ENCODE measurements at regions not wholly inside any gene's neighbourhood (a gene's known extent, or its start where the extent isn't known, plus 50 kb on each side); places are given as distances from the start of the nearest gene placed in this dataset.

DNA sequence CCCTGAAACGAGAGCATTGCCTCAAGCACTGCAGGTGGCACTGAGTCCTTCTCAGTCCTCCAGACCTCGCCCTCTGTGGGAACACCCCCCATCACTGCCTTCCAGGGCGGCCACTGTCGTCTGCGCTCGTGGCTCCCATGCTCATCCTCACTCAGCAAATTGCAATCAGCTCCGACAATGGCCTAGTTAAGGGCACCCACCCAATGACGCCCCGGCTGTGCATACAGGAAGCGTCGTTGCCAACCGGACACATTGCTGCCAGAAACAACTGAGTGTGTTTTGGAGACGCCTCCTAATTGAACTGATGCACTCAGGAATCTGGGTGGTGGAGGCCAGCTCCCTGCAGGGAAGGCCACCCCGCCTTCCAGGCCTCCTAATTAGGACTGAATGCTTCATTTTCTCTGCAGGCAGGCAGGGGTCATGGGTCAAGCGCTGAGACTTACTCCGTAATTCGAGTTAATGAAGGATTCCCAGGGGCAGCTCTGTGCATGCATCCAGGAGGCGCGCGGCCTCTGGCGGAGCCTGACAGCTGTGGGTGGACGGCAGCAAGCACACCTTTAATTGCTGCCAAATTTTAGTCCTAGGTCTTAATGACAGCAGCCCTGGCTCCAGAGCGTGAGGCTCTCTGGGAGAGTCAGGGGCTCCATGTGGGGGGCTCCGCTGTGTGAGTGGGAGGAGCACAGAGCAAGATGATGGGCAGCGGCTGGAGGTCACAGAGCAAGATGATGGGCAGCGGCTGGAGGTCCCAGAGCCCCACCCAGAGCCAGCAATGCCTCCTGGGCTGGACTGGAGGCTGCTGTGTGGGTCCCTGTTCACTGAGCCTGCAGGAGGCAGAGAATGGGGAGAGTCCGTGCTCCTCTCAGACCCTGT, 199.0 kb downstream of the BRD1 start:
- Mint-ChIP-seq H3K27me3 (peaks cover 0 to 2% of the 10 kb centered on the region in 2 donors), H3K27ac (peak overlapping the region in 1 of 8 donors; percentile 68), H3K9me3 (no peaks in the 10 kb centered on the region), H3K4me3 (peak overlapping the region in 1 of 7 donors; percentile 20), H3K36me3 (peaks cover 0 to 3% (median 0%) of the 10 kb centered on the region in 3 donors), H3K4me1 (peaks cover 0 to 7% (median 5%) of the 10 kb centered on the region in 3 donors)
- ChIA-PET CTCF (no interaction called here), POLR2A (no interaction called here)
- Histone ChIP-seq H3K4me1 (ENCODE audit: insufficient read depth, low read length) (no peaks in the 10 kb centered on the region), H3K36me3 (ENCODE audit: insufficient read depth, low read length) (no peaks in the 10 kb centered on the region), H3K4me3 (ENCODE audit: low read length) (no peak overlapping the region), H3K27me3 (ENCODE audit: insufficient read depth, low read length, poor library complexity, severe bottlenecking) (no peaks in the 10 kb centered on the region), H3K27ac (ENCODE audit: low read depth, low read length) (no peak overlapping the region), H3K9me3 (ENCODE audit: low read length) (no peaks in the 10 kb centered on the region)
- no peak for DNase-seq

DNA sequence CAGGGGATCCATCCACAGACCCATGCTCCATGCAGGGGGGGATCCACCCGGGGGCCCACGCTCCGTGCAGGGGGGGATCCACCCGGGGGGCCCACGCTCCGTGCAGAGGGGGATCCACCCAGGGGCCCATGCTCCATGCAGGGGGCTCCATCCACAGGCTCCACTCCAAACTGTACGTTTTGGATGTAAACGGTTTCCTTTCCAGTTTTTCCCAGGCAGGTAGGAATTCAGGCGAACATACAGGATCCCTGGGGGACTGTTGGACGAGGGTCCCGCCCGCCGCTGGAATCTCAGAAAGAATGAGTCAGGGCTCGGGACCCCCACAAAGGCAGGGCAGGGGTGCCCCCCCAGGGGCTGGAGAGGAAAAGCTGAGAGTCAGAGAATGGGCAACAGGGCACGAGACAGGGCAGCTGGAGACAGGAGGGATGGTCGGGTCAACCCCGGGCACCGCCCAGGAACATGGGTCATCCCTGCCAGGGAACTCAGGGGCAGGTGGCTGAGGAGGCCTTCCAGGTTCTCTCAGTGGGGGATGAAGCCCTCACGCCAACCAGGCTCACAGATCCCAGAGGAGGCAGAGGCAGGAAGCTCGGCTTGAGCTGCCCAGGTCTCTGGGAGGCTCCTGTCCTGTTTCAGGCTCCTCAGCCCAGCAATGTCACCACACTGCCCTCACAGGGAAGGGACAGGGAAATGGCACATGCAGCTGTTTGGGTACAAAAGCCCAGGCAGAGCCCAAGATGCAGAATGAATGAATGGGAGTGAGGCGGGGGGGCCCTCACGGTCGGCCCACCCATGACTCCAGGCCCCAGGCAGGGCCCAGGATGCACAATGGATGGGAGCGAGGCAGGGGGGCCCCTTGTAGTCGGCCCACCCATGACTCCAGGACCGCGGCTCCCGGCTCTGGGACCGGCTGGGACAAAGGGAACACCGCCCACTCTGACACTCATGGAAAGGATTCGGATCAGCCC, 200.2 kb downstream of the BRD1 start:
- no peak overlapping the region for H3K27ac Mint-ChIP-seq
- no peak for DNase-seq
- Histone ChIP-seq H3K27me3 (ENCODE audit: insufficient read depth, low read length, poor library complexity, severe bottlenecking) (no peaks in the 10 kb centered on the region), H3K9me3 (ENCODE audit: low read length) (no peaks in the 10 kb centered on the region), H3K4me1 (ENCODE audit: insufficient read depth, low read length) (no peaks in the 10 kb centered on the region), H3K36me3 (ENCODE audit: insufficient read depth, low read length) (no peaks in the 10 kb centered on the region), H3K4me3 (ENCODE audit: low read length) (no peak overlapping the region), H3K27ac (ENCODE audit: low read depth, low read length) (no peak overlapping the region)
- ChIA-PET POLR2A (no interaction called here), CTCF (no interaction called here)
- no peaks in the 10 kb centered on the region for H3K9me3 Mint-ChIP-seq
- peaks cover 0 to 7% (median 5%) of the 10 kb centered on the region in 3 donors for H3K4me1 Mint-ChIP-seq
- peaks cover 0 to 3% (median 0%) of the 10 kb centered on the region in 3 donors for H3K36me3 Mint-ChIP-seq
- peaks cover 0 to 2% of the 10 kb centered on the region in 2 donors for H3K27me3 Mint-ChIP-seq
- H3K4me3 Mint-ChIP-seq = no peak overlapping the region

DNA sequence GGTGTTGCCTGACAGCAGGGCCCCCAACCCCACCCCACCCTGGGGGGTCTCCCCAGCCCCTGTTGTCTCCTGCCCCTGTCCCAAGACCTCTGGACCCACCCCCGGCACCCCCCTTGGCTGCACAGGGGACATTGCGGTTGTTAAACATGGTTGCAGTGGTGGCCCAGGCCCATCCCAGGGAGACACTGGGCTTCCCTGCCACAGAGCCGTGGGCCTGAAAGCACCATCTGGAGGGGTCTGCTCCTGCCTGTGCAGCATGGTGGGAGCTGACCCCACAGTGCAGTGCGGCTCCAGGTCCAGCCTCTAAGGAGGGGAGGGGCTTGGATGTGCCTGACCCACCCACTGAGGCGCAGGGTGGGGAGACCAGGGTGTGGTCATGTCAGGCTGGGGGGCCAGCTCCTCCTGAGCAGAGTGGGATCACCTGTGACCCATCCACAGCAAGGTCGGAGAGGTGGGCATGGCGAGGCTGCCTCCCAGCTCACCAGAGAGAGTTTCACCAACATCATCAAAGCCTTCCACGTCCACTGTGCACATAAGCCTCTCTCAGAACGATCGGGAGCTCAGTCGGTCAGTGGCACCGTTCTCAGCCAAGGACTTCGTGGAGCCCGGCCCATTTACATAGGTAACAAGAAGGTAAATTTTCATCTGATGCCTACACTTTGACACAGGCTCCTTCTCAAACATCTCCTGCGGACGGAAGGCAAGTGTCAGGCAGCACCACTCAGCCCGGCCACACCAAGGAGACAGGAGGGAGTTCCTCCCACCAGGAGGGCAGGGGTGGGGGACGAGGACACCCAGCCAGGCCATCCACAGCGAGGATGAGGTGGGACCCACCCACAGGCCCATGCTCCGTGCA, 201.1 kb downstream of the BRD1 start:
- Histone ChIP-seq H3K4me3 (ENCODE audit: low read length) (no peak overlapping the region), H3K27ac (ENCODE audit: low read depth, low read length) (no peak overlapping the region), H3K9me3 (ENCODE audit: low read length) (no peaks in the 10 kb centered on the region), H3K36me3 (ENCODE audit: insufficient read depth, low read length) (no peaks in the 10 kb centered on the region), H3K4me1 (ENCODE audit: insufficient read depth, low read length) (no peaks in the 10 kb centered on the region), H3K27me3 (ENCODE audit: insufficient read depth, low read length, poor library complexity, severe bottlenecking) (no peaks in the 10 kb centered on the region)
- H3K27me3 Mint-ChIP-seq = peaks cover 0 to 2% of the 10 kb centered on the region in 2 donors
- peaks cover 0 to 3% (median 0%) of the 10 kb centered on the region in 3 donors for H3K36me3 Mint-ChIP-seq
- peaks cover 0 to 7% (median 5%) of the 10 kb centered on the region in 3 donors for H3K4me1 Mint-ChIP-seq
- no peak for DNase-seq
- H3K27ac Mint-ChIP-seq = peak overlapping the region in 1 of 8 donors; percentile 38
- CTCF ChIA-PET = no interaction called here
- H3K4me3 Mint-ChIP-seq = no peak overlapping the region
- no peaks in the 10 kb centered on the region for H3K9me3 Mint-ChIP-seq
- POLR2A ChIA-PET = no interaction called here

DNA sequence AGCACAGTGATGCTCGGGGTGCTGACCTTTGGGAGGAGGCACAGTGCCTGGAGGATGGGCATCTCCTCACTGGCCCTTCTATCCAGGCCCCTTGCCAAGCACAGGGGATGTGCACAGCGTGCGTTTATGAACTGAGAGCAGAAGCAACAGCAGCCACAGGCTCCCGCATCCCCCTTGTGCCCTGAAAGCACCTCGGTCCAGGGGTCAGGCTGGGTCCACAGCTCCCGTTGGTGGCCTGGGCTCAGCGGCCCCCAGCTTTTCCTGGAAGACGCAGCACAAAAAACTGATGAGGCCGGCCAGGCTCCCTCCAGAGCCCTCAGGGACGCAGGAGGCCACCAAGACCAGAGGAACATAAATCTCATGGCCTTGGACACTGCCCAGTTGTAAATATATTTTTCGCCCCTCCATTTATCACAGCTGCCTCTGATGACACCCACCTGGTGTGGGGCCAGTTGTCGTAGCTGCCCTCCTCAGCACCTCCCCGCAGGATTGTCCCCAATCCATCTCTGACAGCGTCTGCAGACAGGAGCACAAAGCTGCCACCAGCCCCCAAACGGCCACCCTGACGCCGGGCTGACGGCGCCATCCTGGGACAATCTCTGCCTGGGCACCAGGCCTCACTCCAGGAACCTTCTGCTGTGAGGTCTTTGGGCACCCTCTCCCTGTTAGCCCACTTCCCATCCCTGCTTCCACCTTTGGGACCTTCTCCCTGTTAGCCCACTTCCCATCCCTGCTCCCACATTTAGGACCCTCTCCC, 203.1 kb downstream of the BRD1 start:
- Histone ChIP-seq H3K27ac (ENCODE audit: low read depth, low read length) (no peak overlapping the region), H3K9me3 (ENCODE audit: low read length) (no peaks in the 10 kb centered on the region), H3K36me3 (ENCODE audit: insufficient read depth, low read length) (no peaks in the 10 kb centered on the region), H3K4me1 (ENCODE audit: insufficient read depth, low read length) (no peaks in the 10 kb centered on the region), H3K27me3 (ENCODE audit: insufficient read depth, low read length, poor library complexity, severe bottlenecking) (no peaks in the 10 kb centered on the region), H3K4me3 (ENCODE audit: low read length) (no peak overlapping the region)
- H3K27me3 Mint-ChIP-seq = no peaks in the 10 kb centered on the region
- H3K27ac Mint-ChIP-seq = peak overlapping the region in 3 of 8 donors; percentile 32 to 83 (median 64)
- no peak overlapping the region for H3K4me3 Mint-ChIP-seq
- peaks cover 0 to 10% (median 0%) of the 10 kb centered on the region in 3 donors for H3K36me3 Mint-ChIP-seq
- ChIA-PET CTCF (no interaction called here), POLR2A (no interaction called here)
- no peak for DNase-seq
- H3K9me3 Mint-ChIP-seq = no peaks in the 10 kb centered on the region
- peaks cover 0 to 7% (median 5%) of the 10 kb centered on the region in 3 donors for H3K4me1 Mint-ChIP-seq

DNA sequence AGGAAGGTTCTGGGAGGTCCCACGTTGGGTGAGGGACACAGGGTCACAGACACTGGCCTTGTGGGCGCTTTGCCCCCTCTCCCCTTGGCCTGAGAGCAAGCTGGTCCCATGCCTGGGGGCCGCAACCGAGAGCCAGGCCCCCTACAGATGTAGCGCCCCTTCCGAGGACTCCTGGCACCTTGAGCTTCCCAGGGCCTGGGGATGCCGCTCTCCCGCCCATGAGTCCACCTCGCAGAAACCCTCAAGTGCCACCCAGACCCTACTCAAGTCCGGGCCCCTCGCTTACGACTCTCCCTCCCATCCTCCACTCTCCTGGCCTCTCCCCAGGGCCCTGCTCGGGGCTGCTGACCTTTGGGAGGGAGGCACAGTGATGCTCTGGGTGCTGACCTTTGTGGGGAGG, 204.0 kb downstream of the BRD1 start:
- no peaks in the 10 kb centered on the region for H3K9me3 Mint-ChIP-seq
- no peak overlapping the region for H3K27ac Mint-ChIP-seq
- peaks cover 2 to 11% (median 5%) of the 10 kb centered on the region in 3 donors for H3K4me1 Mint-ChIP-seq
- peaks cover 0 to 13% (median 1%) of the 10 kb centered on the region in 3 donors for H3K36me3 Mint-ChIP-seq
- no peaks in the 10 kb centered on the region for H3K27me3 Mint-ChIP-seq
- no peaks in the 10 kb centered on the region for H3K4me1 ChIP-seq (ENCODE audit: insufficient read depth, low read length)
- no peak overlapping the region for H3K4me3 ChIP-seq (ENCODE audit: low read length)
- H3K27me3 ChIP-seq (ENCODE audit: insufficient read depth, low read length, poor library complexity, severe bottlenecking) = no peaks in the 10 kb centered on the region
- ChIA-PET POLR2A (no interaction called here), CTCF (no interaction called here)
- no peak overlapping the region for H3K4me3 Mint-ChIP-seq
- no peak for DNase-seq
- no peaks in the 10 kb centered on the region for H3K36me3 ChIP-seq (ENCODE audit: insufficient read depth, low read length)
- H3K9me3 ChIP-seq (ENCODE audit: low read length) = no peaks in the 10 kb centered on the region
- no peak overlapping the region for H3K27ac ChIP-seq (ENCODE audit: low read depth, low read length)

DNA sequence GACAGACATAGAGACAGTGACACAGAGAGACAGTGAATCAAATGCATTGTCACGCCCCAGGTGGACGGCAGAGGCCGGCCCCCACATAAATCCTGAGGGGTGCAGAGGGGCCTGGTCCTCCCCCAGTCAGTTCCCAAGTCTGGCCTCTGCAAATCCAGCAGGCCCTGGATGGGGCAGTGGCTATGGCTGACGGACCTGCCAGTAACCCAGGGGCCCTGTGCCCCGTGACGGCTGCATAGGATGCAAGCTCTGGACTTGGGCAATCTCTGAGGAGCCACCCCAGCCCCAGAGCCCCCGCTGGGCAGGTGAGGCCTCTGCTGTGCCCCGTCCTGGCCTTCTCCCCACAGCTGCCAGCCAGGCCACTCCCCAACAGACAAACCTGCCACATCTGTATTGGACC, 204.5 kb downstream of the BRD1 start:
- POLR2A ChIA-PET = no interaction called here
- H3K4me3 Mint-ChIP-seq = no peak overlapping the region
- Histone ChIP-seq H3K4me1 (ENCODE audit: insufficient read depth, low read length) (no peaks in the 10 kb centered on the region), H3K27me3 (ENCODE audit: insufficient read depth, low read length, poor library complexity, severe bottlenecking) (no peaks in the 10 kb centered on the region), H3K36me3 (ENCODE audit: insufficient read depth, low read length) (no peaks in the 10 kb centered on the region), H3K4me3 (ENCODE audit: low read length) (no peak overlapping the region), H3K27ac (ENCODE audit: low read depth, low read length) (no peak overlapping the region), H3K9me3 (ENCODE audit: low read length) (no peaks in the 10 kb centered on the region)
- CTCF ChIA-PET = no interaction called here
- DNase-seq = no peak
- H3K27ac Mint-ChIP-seq = no peak overlapping the region
- H3K4me1 Mint-ChIP-seq = peaks cover 3 to 13% (median 5%) of the 10 kb centered on the region in 3 donors
- H3K9me3 Mint-ChIP-seq = no peaks in the 10 kb centered on the region
- no peaks in the 10 kb centered on the region for H3K27me3 Mint-ChIP-seq
- H3K36me3 Mint-ChIP-seq = peaks cover 0 to 15% (median 1%) of the 10 kb centered on the region in 3 donors

Data from CD8-positive, alpha-beta memory T cell (primary cell).